SK-N-MC (cell line): ENCODE measurements at regions not wholly inside any gene's neighbourhood (a gene's known extent, or its start where the extent isn't known, plus 50 kb on each side); places are given as distances from the start of the nearest gene placed in this dataset.
"Not testable (repeated sequence)": the region's sequence is repeated elsewhere in the genome, so short reads cannot be mapped to it uniquely, and the experiment has no call there.

Experiments
- EZH2 ChIP-seq: fragments of 200-600 bp; sonication (generic); IDR thresholded peaks from one replicate; pipeline ENCODE4 v1.6.1; 2017; ENCODE audit warnings: antibody characterized with exemption
- FOXP2 ChIP-seq: optimal IDR thresholded peaks from 2 replicates; pipeline ENCODE3; 2011; ENCODE audit warnings: mild to moderate bottlenecking, moderate library complexity; ENCODE audit not compliant: insufficient read depth; ENCODE audit errors: extremely low read length, control extremely low read depth
- POLR2AphosphoS5 ChIP-seq: IDR thresholded peaks from 2 replicates; pipeline ENCODE4 v1.6.1; 2012; ENCODE audit warnings: mild to moderate bottlenecking, low read depth, low read length, borderline replicate concordance

DNA sequence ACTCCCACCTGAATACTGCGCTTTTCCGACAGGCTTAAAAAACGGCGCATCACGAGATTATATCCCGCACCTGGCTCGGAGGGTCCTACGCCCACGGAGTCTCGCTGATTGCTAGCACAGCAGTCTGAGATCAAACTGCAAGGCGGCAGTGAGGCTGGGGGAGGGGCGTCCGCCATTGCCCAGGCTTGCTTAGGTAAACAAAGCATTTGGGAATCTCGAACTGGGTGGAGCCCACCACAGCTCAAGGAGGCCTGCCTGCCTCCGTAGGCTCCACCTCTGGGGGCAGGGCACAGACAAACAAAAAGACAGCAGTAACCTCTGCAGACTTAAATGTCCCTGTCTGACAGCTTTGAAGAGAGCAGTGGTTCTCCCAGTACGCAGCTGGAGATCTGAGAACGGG lies 976.2 kb upstream of the TMEFF2 start:
- TF ChIP-seq EZH2, POLR2AphosphoS5, FOXP2: not testable (repeated sequence)
